SK-N-SH treated with all-trans-retinoic acid at 6 μM for 48 hours (cell line): ENCODE measurements at regions not wholly inside any gene's neighbourhood (a gene's known extent, or its start where the extent isn't known, plus 50 kb on each side); places are given as distances from the start of the nearest gene placed in this dataset.

Experiments used
- ARNTL ChIP-seq: fragments of 450-650 bp; formaldehyde crosslinking; IDR thresholded peaks from 2 replicates; pipeline ENCODE4 v1.5.0; 2020; ENCODE audit warnings: low read depth, mild to moderate bottlenecking, moderate library complexity, borderline replicate concordance
- CSRNP3 ChIP-seq: fragments of 250-450 bp; sonication (Bioruptor Pico); IDR thresholded peaks from 2 replicates; pipeline ENCODE4 v1.5.1; 2021; ENCODE audit warnings: mild to moderate bottlenecking, moderate library complexity
- ESRRG ChIP-seq: fragments of 250-450 bp; sonication (Bioruptor Pico); IDR thresholded peaks from 2 replicates; pipeline ENCODE4 v1.6.1; 2021; ENCODE audit warnings: mild to moderate bottlenecking
- GLIS3 ChIP-seq: fragments of 250-450 bp; sonication (Bioruptor Pico); IDR thresholded peaks from 2 replicates; pipeline ENCODE4 v1.5.0; 2020; ENCODE audit warnings: mild to moderate bottlenecking, moderate library complexity
- RARB ChIP-seq: fragments of 250-450 bp; sonication (Bioruptor Pico); IDR thresholded peaks from 2 replicates; pipeline ENCODE4 v1.8.0; 2021; ENCODE audit warnings: mild to moderate bottlenecking, moderate library complexity
- TOX ChIP-seq: fragments of 250-450 bp; sonication (Bioruptor Pico); IDR thresholded peaks from 2 replicates; pipeline ENCODE4 v1.8.0; 2021; ENCODE audit warnings: mild to moderate bottlenecking, moderate library complexity, borderline replicate concordance
- ZFP3 ChIP-seq: fragments of 250-450 bp; sonication (Bioruptor Pico); IDR thresholded peaks from 2 replicates; pipeline ENCODE4 v1.5.0; 2020; ENCODE audit warnings: mild to moderate bottlenecking, moderate library complexity
- ZNF565 ChIP-seq: fragments of 450-650 bp; formaldehyde crosslinking; conservative IDR thresholded peaks from 2 replicates; pipeline ENCODE4 v1.5.0; 2020; ENCODE audit warnings: low read depth, mild to moderate bottlenecking, moderate library complexity
- ZNF8 ChIP-seq: fragments of 450-650 bp; formaldehyde crosslinking; IDR thresholded peaks from 2 replicates; pipeline ENCODE4 v1.5.0; 2020; ENCODE audit warnings: mild to moderate bottlenecking, moderate library complexity
- TF ChIP-seq, protein P1 (sequence below): fragments of 250-450 bp; sonication (Bioruptor Pico); IDR thresholded peaks from 2 replicates; pipeline ENCODE4 v1.5.0; 2020; ENCODE audit warnings: mild to moderate bottlenecking, moderate library complexity
- TF ChIP-seq, protein P2 (sequence below): fragments of 250-450 bp; sonication (Bioruptor Pico); IDR thresholded peaks from 2 replicates; pipeline ENCODE4 v1.5.1; 2020; ENCODE audit warnings: low read depth, mild to moderate bottlenecking, moderate library complexity
- TF ChIP-seq, protein P3 (sequence below): fragments of 250-450 bp; sonication (Bioruptor Pico); IDR thresholded peaks from 2 replicates; pipeline ENCODE4 v1.8.0; 2020; ENCODE audit warnings: mild to moderate bottlenecking, moderate library complexity, borderline replicate concordance

- no peak for TF ChIP-seq CSRNP3 (CRISPR knock-in tag)
- TF ChIP-seq ARNTL (CRISPR knock-in tag) = no peak
- no peak for TF ChIP-seq ZFP3 (CRISPR knock-in tag)
- no peak for TF ChIP-seq ESRRG (CRISPR knock-in tag)
- no peak for TF ChIP-seq RARB
- TF ChIP-seq, protein P1, sequence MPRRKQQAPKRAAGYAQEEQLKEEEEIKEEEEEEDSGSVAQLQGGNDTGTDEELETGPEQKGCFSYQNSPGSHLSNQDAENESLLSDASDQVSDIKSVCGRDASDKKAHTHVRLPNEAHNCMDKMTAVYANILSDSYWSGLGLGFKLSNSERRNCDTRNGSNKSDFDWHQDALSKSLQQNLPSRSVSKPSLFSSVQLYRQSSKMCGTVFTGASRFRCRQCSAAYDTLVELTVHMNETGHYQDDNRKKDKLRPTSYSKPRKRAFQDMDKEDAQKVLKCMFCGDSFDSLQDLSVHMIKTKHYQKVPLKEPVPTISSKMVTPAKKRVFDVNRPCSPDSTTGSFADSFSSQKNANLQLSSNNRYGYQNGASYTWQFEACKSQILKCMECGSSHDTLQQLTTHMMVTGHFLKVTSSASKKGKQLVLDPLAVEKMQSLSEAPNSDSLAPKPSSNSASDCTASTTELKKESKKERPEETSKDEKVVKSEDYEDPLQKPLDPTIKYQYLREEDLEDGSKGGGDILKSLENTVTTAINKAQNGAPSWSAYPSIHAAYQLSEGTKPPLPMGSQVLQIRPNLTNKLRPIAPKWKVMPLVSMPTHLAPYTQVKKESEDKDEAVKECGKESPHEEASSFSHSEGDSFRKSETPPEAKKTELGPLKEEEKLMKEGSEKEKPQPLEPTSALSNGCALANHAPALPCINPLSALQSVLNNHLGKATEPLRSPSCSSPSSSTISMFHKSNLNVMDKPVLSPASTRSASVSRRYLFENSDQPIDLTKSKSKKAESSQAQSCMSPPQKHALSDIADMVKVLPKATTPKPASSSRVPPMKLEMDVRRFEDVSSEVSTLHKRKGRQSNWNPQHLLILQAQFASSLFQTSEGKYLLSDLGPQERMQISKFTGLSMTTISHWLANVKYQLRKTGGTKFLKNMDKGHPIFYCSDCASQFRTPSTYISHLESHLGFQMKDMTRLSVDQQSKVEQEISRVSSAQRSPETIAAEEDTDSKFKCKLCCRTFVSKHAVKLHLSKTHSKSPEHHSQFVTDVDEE = no peak
- no peak for TF ChIP-seq TOX (CRISPR knock-in tag)
- TF ChIP-seq, protein P2, sequence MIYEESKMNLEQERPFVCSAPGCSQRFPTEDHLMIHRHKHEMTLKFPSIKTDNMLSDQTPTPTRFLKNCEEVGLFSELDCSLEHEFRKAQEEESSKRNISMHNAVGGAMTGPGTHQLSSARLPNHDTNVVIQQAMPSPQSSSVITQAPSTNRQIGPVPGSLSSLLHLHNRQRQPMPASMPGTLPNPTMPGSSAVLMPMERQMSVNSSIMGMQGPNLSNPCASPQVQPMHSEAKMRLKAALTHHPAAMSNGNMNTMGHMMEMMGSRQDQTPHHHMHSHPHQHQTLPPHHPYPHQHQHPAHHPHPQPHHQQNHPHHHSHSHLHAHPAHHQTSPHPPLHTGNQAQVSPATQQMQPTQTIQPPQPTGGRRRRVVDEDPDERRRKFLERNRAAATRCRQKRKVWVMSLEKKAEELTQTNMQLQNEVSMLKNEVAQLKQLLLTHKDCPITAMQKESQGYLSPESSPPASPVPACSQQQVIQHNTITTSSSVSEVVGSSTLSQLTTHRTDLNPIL (CRISPR knock-in tag) = no peak
- TF ChIP-seq, protein P3, sequence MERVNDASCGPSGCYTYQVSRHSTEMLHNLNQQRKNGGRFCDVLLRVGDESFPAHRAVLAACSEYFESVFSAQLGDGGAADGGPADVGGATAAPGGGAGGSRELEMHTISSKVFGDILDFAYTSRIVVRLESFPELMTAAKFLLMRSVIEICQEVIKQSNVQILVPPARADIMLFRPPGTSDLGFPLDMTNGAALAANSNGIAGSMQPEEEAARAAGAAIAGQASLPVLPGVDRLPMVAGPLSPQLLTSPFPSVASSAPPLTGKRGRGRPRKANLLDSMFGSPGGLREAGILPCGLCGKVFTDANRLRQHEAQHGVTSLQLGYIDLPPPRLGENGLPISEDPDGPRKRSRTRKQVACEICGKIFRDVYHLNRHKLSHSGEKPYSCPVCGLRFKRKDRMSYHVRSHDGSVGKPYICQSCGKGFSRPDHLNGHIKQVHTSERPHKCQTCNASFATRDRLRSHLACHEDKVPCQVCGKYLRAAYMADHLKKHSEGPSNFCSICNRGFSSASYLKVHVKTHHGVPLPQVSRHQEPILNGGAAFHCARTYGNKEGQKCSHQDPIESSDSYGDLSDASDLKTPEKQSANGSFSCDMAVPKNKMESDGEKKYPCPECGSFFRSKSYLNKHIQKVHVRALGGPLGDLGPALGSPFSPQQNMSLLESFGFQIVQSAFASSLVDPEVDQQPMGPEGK (CRISPR knock-in tag) = no peak
- TF ChIP-seq GLIS3 (CRISPR knock-in tag) = no peak
- no peak for TF ChIP-seq ZNF8 (CRISPR knock-in tag)
- TF ChIP-seq ZNF565 = no peak
Observed at GRCh38 chr9:89723469-89724100, 118.8 kb downstream of the GADD45G start.
